AG04450 (cell line): ENCODE measurements at regions not wholly inside any gene's neighbourhood (a gene's known extent, or its start where the extent isn't known, plus 50 kb on each side); places are given as distances from the start of the nearest gene placed in this dataset.

Source experiments
- CTCF ChIA-PET: fragments of 300-600, 350-600 bp; formaldehyde crosslinking; extraction: SDS; loops from one replicate; lab custom pipeline; 2022; ENCODE audit warnings: antibody characterized with exemption, inconsistent platforms; lab: Charles Lee
- POLR2A ChIA-PET: fragments of 350-600 bp; formaldehyde crosslinking; extraction: SDS; loops from one replicate; lab custom pipeline; 2021; ENCODE audit warnings: antibody characterized with exemption, inconsistent platforms; lab: Yijun Ruan, JAX
- DNase-seq: peaks from one replicate; pipeline ENCODE4 v3.0.0-alpha.2; 2011; ENCODE audit warnings: low read depth, low spot score
- H3K27ac ChIP-seq: one replicate; pipeline ENCODE4 v1.5.1; 2012; ENCODE audit warnings: low read depth, low read length, control low read depth
- H3K27me3 ChIP-seq: one replicate; pipeline ENCODE4 v1.6.0; 2012; ENCODE audit warnings: low read length; ENCODE audit not compliant: control insufficient read depth, insufficient read depth
- H3K4me3 ChIP-seq: 2 replicates; pipeline ENCODE4 v1.5.1; 2011; ENCODE audit warnings: mild to moderate bottlenecking, low read depth, low read length, control low read depth
- H3K9me3 ChIP-seq: 2 replicates; pipeline ENCODE4 v1.5.1; 2012; ENCODE audit warnings: low read length; ENCODE audit not compliant: control insufficient read depth, insufficient read depth
- CTCF ChIP-seq: IDR thresholded peaks from 2 replicates; pipeline ENCODE4 v1.5.1; 2011; ENCODE audit warnings: low read depth, low read length, control low read depth, inconsistent platforms

DNA sequence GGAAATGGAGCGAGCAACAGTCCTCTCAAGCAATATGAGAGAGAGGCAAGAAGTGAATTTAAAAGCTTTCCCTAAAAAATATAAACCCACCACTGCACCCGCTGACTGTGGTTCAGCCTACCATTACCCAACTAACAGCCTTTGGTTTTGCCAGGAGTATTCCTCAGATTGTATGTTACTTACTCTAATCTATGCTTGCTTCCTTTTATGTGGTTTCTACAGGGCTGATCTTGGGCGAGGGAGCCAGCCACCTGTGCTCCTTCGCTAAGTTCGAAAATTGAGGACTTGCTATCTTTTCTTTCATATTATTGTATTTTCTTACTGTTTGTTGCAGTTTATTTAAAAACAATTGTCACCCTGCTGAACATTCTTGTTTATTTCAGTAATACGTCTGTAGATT, 101.1 kb downstream of the DDX53 start:
- DNase-seq, result no peak
- Histone ChIP-seq H3K27ac (no peak overlapping the region), H3K4me3 (no peak overlapping the region), H3K9me3 (no peaks in the 10 kb centered on the region), H3K27me3 (no peaks in the 10 kb centered on the region)
- POLR2A ChIA-PET, result no interaction called here
- CTCF ChIA-PET, result no interaction called here
- no peak for TF ChIP-seq CTCF

GRCh38 chrX:23103546-23103945, 103.8 kb downstream of the DDX53 start:
- no peak overlapping the region for H3K27ac ChIP-seq
- ChIA-PET CTCF (no interaction called here), POLR2A (no interaction called here)
- TF ChIP-seq CTCF, result no peak
- H3K4me3 ChIP-seq, result no peak overlapping the region
- H3K9me3 ChIP-seq, result no peaks in the 10 kb centered on the region
- H3K27me3 ChIP-seq, result no peaks in the 10 kb centered on the region
- no peak for DNase-seq

- Histone ChIP-seq H3K4me3 (no peak overlapping the region), H3K27me3 (no peaks in the 10 kb centered on the region), H3K9me3 (no peaks in the 10 kb centered on the region), H3K27ac (no peak overlapping the region)
- TF ChIP-seq CTCF, result no peak
- ChIA-PET CTCF (no interaction called here), POLR2A (no interaction called here)
- no peak for DNase-seq
Measured at GRCh38 chrX:23114241-23114640, 114.5 kb downstream of the DDX53 start.

DNA sequence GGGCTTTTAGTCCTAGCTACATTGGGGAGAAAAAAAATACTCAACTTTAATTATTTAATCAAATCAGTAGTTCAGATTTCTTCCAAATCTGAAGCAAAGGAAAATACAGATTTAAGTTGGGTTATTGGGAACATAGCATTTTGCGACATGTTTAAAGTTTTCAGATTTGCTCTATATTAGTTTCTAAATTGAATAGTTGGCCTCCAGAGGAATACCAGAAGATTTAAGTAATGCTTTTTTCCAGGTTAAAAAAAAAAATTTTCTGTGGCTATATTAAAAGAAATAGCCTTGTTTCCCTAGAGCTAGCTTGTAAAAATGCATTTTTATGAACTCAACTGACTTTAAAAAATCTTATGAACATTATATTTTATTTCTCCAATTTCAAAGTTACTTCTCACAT, 115.9 kb downstream of the DDX53 start:
- Histone ChIP-seq H3K27ac (no peak overlapping the region), H3K4me3 (no peak overlapping the region), H3K9me3 (no peaks in the 10 kb centered on the region), H3K27me3 (no peaks in the 10 kb centered on the region)
- CTCF ChIA-PET, result no interaction called here
- POLR2A ChIA-PET, result no interaction called here
- no peak for DNase-seq
- TF ChIP-seq CTCF, result no peak

DNA sequence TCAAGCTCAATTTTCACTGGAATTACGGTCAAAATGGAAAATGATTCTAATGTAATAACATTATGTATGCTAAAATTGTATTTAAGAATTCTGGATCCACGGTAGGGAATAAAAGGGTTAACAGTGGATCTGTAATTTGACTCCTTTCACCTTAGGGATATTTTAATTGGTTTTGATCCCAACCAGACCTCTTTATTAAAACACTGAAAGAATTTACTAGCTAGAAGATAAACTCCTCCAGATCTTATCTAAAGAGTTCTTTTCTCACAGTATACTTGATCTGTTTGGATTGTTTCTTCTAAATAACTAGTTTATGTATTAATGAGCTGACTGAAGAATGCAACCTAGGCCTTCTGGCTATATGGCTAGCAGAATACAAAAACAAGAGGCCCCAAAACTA, 118.4 kb downstream of the DDX53 start:
- ChIA-PET POLR2A (no interaction called here), CTCF (no interaction called here)
- no peak overlapping the region for H3K27ac ChIP-seq

More for the DNA sequence above, 118.4 kb downstream of the DDX53 start:
- no peak for DNase-seq
- no peak for TF ChIP-seq CTCF
- no peaks in the 10 kb centered on the region for H3K27me3 ChIP-seq
- H3K4me3 ChIP-seq, result no peak overlapping the region
- H3K9me3 ChIP-seq, result no peaks in the 10 kb centered on the region
